ENCODE measurements at regions not wholly inside any gene's neighbourhood (a gene's known extent, or its start where the extent isn't known, plus 50 kb on each side); places are given as distances from the start of the nearest gene placed in this dataset.

DNA sequence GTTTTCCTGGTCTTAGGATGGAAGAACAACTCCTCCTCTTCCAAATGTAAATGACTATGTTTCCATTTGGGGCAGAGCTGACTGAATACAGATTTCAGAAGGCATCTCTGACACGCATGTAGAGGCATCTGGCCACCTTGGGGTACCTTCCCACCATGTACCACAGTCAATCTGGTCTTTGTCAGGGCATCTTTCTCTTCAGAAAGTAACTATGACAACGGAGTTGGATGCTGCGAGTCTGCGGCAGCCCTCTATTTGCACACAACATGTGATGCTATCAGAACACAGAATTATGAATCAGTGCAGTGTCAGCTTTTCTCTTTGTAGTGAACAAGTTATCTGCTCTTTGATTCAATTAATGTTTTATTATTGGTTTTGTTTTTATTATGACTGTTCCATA lies 94.7 kb downstream of the TSEN15 start:
- TF ChIP-seq, protein P1, sequence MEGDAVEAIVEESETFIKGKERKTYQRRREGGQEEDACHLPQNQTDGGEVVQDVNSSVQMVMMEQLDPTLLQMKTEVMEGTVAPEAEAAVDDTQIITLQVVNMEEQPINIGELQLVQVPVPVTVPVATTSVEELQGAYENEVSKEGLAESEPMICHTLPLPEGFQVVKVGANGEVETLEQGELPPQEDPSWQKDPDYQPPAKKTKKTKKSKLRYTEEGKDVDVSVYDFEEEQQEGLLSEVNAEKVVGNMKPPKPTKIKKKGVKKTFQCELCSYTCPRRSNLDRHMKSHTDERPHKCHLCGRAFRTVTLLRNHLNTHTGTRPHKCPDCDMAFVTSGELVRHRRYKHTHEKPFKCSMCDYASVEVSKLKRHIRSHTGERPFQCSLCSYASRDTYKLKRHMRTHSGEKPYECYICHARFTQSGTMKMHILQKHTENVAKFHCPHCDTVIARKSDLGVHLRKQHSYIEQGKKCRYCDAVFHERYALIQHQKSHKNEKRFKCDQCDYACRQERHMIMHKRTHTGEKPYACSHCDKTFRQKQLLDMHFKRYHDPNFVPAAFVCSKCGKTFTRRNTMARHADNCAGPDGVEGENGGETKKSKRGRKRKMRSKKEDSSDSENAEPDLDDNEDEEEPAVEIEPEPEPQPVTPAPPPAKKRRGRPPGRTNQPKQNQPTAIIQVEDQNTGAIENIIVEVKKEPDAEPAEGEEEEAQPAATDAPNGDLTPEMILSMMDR (conservative IDR thresholded peaks at IDR 0.05 in 1 of 2, IDR thresholded peaks at IDR 0.05 in 1 of 2; ENCODE audit: extremely low read depth in 1 of 2, insufficient read depth in 1 of 2, low read depth in 1 of 2, low read length in 2 of 2): no peak
- TF ChIP-seq EZH2 (IDR thresholded peaks at IDR 0.05; ENCODE audit: borderline replicate concordance, low read length): no peak
